Head of caudate nucleus (tissue), 42 donors: ENCODE measurements at regions not wholly inside any gene's neighbourhood (a gene's known extent, or its start where the extent isn't known, plus 50 kb on each side); places are given as distances from the start of the nearest gene placed in this dataset.

Experiments
- DNase-seq, 42 donors: peaks; one replicate each; pipeline versions ENCODE4 v3.0.0 to v3.0.0-alpha.2; 2020 to 2021; ENCODE audit warnings: mixed read lengths in 7 of 42
- intact Hi-C: fragments of 100-400 bp; cut with DNase I; formaldehyde crosslinking; loops from one replicate; pipeline ENCODE4 v1.15.0; 2022

DNA sequence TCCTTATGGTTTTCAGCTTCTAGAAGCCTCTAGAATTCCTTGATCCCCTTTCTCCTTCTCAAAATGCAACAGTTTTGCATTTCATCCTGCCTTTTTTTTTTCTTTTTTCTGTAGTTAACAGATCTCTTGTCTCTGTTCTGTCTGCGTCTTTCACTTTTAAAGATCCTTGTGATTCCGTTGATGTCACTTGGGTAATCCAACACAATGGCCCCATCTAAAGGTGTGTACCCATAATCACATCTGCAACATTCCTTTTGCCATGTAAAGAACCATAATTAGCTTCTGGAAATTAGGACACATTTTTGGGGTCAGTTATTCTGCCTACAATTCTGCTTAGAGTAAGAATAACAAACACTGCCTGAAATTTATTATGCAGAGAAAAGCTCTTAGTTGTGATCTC lies 1180.9 kb upstream of the ADGRL3 start:
- intact Hi-C loops, result no loop called here
- no peak for DNase-seq

DNA sequence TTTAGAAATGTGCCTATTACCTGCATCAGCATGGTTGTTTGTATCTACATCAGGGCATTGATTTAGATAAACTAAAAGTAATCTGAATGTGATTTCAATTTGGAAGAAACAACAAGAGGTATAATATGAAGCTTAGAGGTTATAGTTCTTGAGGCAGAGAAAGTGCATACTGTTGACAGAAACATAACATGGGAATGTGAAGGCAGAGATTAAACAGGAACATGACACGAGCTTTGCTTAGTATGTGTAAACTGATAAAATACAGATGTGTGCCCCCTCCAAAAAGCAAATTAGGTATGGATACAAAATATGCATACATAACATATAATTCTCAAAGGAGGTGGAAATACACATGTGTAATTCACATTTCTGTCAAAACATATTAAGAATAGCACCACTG lies 1180.2 kb upstream of the ADGRL3 start:
- intact Hi-C loops, result loop anchor here (5.0 kb wide), 1 partner anchor 493 kb away; no protein-coding TSS in a partner anchor
- no peak for DNase-seq

DNA sequence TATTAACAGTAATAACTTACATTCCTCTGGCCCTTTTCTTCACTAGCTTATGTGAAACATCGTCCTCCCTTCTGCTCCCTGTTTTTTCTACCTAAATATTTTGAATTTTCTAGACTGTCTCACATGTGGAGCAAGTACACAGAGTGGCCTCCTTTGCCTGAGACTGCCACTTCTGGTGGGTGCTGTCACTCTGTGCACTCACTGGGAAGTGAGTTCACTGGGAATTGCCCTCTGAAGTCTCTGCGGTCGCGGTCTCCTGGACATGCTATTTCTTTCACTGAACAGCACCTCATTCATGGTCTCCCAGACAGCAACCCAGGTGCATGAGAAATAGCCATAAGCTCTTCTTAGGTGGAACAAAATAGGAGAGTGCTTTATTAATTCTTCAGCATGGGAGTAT lies 1179.7 kb upstream of the ADGRL3 start:
- intact Hi-C loops, result loop anchor here (5.0 kb wide), 1 partner anchor 493 kb away; no protein-coding TSS in a partner anchor
- DNase-seq, result peak in 1 of 42 donors; percentile 41

DNA sequence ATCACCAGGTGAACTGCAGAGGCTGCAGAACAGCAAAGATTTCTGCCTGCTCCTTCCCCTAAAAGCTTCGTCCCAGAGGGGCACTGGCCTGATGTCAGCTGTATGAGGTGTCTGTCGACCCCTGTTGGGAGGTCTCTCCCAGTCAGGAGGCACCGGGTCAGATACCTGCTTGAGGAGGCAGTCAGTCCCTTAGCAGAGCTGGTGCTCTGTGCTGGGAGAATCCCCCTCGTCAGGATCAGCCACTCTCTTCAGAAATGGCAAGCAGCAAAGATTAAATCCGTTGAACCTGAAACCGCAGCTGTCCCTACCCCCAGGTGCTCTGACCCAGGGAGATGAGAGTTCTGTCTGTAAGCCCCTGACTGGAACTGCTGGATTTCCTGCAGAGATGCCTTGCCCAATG lies 1166.3 kb upstream of the ADGRL3 start:
- no peak for DNase-seq
- intact Hi-C loops, result no loop called here

DNA sequence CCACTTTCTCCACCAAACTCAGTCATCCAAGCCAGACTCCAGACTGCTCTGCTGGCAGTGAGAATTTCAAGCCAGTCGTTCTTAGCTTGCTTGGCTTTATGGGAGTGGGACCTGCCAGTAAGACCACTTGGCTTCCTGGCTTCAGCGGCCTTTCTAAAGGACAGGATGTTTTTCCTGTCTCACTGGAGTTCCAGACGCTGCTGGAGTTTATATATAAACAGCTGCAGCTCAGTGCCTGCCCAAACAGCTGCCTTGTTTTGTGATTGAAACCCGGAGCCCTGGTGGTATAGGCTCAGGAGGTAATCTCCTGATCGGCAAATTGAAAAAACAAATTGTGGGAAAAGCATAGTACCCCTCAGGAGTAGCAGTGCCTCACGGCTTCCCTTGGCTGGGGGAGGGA lies 1165.8 kb upstream of the ADGRL3 start:
- intact Hi-C loops, result no loop called here

DNA sequence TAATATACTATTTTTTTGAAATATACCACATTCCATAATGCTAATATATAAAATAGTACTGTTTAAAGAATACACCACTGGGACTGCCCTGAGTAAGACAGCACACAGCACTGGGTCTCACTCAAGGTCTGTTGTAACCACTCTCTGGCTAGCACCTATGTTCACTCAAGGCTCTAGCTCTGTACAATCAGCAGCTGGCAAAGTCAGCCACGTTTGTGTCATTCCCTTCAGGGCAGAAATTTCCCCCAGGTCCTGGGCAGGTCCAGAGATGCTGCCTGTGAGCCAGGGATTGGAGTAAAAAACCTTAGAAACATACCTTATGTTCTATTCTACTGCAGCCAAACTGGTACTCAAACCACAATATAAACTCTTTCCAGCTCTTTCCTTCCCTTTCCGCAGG lies 1160.2 kb upstream of the ADGRL3 start:
- DNase-seq, result no peak
- intact Hi-C loops, result no loop called here

More for the DNA sequence above, 1165.8 kb upstream of the ADGRL3 start:
- no peak for DNase-seq

DNA sequence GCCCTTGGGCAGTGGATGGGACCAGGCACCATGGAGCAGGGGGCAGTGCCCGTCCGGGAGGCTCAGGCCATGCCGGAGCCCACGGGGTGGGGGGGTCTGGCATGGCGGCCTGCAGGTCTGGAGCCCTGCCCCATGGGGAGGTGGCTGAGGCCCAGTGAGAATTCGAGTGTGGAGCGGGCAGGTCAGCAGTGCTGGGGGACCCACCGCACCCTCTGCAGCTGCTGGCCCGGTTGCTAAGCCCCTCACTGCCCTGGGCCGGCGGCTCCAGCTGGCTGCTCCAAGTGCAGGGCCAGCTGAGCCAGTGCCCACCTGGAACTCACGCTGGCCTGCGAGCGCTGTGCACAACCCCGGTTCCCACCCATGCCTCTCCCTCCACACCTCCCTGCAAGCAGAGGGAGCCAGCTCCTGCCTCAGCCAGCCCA lies 1157.9 kb upstream of the ADGRL3 start:
- DNase-seq, result no peak
- intact Hi-C loops, result no loop called here

DNA sequence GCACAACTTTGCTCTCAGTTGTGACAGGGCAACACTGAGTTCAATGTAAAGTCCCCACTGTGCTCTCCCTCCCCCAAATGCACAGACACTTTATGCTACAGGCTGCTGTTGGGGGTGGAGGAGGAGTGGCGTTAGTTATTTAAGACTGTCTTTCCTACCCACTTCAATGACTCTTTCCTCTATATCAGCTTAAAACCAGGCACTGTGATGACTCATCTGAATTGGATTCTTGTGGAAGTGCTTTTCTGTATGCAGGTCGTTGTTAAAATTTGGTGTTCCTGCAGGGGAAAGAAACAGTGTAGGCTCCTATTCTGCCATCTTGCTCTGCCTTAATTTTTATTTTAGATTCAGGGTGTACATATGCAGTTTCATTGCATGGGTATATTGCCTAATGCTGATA lies 1157.2 kb upstream of the ADGRL3 start:
- intact Hi-C loops, result no loop called here
- peak in 1 of 42 donors; percentile 20 for DNase-seq

DNA sequence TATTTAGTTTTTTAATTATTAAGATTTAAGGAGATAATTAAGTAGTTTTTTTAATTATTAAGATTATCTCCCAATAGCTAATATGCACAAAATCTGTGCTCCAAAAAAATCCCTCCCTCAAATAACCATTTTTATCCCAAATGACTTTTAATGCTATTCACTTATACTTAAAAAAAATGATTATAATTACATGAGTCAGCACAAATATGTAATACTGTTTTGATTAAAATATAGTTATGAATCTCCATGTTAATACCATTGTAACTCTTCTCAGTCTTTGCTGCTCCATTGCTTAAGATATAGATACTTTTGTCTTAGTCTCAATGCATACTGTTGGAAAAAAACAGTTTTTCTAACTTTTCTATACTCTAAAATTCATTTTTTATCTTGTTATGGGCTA lies 1121.1 kb upstream of the ADGRL3 start:
- intact Hi-C loops, result no loop called here
- no peak for DNase-seq

DNA sequence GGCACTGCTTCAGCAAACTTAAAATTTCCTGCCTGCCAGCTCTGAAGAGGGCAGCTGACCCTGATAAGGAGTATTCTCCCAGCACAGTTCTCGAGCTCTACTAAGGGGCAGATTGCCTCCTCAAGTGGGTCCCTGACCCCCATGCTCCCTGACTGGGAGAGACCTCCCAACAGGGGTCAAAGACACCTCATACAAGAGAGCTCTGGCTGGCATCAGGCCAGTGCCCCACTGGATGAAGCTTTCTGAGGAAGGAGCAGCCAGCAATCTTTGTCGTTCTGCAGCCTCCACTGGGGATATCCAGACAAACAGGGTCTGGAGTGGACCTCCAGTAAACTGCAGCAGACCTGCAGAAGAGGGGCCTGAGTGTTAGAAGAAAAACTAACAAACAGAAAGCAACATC lies 1118.3 kb upstream of the ADGRL3 start:
- DNase-seq, result no peak
- intact Hi-C loops, result no loop called here

DNA sequence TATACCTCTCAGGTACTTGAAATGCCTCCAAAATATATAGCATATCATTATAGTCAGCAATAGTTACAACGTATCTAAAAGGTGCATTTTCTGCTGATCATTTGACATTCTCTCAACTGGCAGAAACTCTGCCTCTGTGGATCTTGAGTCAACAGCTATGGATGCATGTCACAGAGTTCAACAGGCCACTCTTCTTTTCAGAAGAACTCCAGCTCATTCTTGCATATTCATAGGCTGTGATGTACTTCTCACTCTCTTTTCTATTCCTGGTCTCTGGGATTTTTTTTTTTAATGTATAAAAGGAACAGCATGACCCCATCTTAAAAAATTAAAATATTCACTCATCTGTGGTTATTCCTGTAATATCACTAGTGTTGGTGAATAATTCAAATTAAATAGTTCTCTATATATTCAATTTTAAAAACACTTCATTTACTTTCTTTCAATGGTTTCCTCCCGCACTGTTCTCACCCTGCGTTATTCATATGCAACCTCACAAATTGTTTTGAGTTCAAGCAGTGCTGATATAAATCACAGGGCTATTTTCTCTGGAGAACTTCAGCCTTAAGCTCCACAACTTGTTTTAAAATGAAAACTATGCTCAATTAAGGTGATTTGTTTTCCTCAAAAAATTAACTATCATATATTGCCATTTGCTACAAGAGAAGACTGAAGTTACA lies 1111.2 kb upstream of the ADGRL3 start:
- no peak for DNase-seq
- intact Hi-C loops, result no loop called here

DNA sequence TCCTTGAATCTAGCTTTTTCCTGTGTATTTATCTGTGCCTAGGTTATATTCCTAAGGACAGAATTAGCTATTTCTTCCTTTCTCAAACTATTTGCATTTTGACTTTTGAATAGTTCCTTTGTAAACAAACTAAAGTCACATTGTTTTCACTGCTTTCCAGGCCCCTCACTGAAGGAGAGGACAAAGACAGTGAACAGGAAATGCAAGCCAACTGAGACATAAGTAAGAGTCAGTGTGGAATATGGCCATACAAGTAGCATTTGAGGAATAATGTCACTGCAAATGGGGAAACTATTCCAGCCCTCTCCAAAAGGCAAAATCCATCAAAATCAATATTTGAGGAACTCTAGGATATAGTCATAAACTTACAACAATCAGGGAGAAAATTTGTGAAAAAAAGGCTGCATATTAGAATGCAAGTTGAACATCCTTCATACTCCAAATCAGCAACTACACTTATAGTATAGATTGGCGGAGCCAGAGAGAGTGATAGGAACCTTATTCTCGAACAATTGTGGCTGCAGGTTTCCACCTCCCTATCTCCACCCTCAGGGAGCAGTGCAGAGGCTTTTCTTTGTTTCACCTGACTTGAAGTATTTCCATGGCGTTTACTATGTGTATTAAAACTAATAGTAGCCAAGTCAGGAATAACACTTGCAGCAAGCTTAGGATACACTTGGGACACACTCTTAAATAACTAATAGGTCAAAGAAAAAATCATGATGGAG lies 1110.4 kb upstream of the ADGRL3 start:
- no peak for DNase-seq
- intact Hi-C loops, result no loop called here

DNA sequence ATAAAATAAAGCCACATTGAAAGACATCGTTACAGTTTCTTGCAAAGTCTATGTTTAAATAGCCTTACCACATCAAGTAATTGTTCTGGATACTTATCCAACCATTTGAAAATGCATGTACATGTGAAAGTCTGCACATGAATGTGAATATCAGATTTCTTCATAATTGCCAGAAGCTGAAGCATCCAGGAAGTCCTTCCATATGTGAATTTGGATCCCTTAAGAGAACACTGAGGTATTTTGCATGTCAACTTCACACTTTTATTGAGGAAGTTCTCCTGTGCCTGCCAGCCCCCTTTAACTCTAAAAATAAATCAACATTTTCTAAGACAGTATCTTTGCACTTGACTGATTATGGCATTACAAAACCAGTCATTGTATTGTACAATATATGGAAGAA lies 1103.5 kb upstream of the ADGRL3 start:
- intact Hi-C loops, result no loop called here
- DNase-seq, result no peak

DNA sequence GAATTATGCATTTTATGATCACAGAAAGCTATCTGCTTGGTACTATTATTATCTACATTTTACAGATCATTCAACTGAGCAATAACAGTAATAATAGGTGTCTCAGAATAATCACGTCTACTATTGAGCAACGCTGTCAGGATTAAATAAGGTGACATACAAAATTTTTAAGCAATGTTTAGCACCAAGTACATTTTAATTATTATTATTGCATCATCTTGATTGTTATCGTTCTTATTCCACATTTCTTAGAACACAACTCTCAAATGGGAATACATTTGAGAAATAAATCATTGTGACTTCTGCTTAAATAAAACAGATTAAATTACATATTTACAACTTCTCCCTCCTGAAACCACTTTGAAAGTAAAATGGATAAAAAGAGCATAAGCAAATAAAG lies 1083.5 kb upstream of the ADGRL3 start:
- DNase-seq, result no peak
- intact Hi-C loops, result no loop called here

DNA sequence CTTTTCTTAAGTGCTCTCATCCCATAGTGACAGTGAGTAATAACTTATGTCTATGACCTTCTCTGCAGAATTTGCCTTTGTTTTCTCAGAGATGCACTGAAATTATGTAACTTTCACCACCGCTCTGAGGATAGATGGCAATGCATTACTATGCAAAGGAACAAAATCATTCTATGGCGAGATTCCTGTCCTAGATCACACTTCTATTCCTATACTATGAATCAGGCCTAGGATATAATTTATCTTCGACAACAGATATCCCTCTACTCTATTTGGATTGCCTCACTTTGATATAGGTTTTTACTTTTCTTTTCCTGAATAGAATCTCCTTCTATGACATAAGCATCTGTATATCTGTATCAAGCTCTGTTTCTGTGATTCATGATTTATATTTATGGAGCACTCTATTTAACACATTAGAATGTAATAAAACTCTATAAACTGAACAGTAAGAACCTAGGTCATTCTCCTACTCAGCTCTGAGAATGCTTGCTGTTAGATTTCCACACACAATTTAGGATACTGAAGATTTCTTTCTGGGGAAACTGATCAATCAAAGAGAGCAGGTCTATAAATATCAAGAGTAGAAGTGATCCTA lies 1082.3 kb upstream of the ADGRL3 start:
- no peak for DNase-seq
- intact Hi-C loops, result no loop called here

DNA sequence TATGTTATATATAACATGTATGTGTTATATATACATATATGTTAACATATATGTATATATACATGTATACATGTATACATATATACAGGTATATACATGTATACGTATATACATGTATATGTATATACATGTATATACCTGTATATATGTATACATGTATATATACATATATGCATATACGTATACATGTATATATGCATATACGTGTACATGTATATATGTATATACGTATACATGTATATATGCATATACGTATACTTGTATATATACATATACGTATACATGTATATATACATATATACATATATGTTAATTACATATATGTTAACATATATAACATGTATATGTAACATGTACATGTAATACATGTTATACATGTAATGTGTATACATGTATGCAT lies 1077.3 kb upstream of the ADGRL3 start:
- intact Hi-C loops, result no loop called here
- no peak for DNase-seq

DNA sequence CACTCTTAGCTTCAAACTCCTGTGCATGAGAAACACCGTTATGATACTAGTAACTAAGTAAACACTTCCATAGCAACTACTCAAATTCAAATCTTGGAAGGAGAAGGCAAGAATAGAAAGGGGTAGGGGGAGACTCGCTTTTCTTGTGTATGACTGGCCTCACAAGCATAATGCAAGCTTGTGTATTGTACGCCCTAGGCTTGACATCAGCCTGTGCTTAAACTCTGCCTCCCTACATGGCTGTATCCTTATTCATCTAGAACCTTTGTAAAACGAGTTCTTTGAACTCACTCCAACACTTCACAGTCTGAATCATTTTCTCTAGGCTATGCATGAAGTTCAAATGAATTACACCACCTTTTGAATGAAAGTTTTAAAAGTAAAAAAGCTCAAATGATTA lies 1071.2 kb upstream of the ADGRL3 start:
- intact Hi-C loops, result no loop called here
- DNase-seq, result no peak

DNA sequence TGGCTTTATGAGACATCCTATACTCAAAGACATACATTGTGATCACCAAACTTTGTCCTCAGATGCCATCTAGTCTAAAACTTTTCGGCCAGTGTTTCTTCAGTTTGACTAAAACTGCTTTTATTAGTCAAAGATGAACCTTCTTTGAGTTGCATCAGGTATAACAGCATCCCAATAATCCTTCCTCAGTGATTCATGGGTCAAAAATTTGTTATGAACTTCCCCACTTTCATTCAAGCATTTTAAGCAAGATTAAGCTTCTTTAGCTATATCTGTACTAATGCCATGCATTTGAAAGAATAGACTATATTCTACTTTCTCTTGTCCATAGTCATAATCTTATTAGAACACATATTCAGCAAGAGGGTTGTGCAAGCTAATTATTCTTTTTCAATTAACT lies 1070.4 kb upstream of the ADGRL3 start:
- no peak for DNase-seq
- intact Hi-C loops, result no loop called here

DNA sequence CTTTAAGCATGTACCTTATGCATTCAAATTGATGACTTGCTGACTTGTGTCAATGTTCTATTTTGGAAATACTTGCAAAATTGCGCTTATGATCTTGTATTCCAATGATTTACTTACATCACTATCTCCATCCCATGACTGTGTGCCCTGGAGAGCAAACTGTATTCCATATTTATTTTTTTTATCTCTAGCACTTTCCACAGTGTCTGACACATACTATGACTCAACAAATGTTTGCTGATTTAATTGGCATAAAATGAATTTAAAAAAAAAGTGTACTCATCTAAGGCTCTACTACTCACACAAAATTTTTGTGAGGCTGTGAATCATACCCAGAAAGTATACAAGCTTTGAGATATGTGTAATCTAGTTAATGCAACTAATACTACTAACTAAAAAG lies 1066.8 kb upstream of the ADGRL3 start:
- DNase-seq, result no peak
- intact Hi-C loops, result no loop called here

DNA sequence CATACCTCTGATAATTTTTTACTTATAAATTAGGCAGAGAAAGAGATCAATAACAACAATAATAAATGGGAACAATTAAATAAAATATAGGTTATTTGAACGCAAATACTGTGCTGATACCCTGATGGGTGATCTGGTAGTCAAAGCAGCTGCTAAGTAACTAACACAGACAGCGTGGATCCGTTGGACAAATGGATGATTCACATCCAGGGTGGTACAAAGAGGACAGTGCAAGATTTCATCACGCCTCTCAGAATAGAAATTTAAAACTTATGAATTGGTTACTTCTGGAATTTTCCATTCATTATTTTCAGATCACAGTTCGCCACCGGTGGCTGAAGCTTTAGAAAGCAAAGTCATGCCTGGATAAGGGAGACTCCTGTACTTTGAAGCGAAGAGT lies 1066.0 kb upstream of the ADGRL3 start:
- intact Hi-C loops, result no loop called here
- DNase-seq, result no peak

DNA sequence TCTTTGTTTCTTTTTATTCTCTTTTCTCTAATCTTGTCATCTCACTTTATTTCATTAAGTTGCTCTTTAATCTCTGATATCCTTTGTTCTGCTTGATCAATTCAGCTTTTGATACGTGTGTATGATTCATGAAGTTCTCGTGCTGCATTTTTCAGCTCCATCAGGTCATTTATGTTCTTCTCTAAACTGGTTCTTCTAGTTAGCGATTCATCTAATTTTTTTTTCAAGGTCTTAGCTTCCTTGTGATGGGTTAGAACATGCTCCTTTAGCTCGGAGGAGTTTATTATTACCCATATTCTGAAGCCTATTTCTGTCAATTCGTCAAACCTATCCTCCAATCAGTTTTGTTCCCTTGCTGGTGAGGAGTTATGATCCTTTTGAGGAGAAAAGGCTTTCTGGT lies 1045.0 kb upstream of the ADGRL3 start:
- DNase-seq, result no peak
- intact Hi-C loops, result no loop called here
